ENCODE measurements at regions not wholly inside any gene's neighbourhood (a gene's known extent, or its start where the extent isn't known, plus 50 kb on each side); places are given as distances from the start of the nearest gene placed in this dataset.

DNA sequence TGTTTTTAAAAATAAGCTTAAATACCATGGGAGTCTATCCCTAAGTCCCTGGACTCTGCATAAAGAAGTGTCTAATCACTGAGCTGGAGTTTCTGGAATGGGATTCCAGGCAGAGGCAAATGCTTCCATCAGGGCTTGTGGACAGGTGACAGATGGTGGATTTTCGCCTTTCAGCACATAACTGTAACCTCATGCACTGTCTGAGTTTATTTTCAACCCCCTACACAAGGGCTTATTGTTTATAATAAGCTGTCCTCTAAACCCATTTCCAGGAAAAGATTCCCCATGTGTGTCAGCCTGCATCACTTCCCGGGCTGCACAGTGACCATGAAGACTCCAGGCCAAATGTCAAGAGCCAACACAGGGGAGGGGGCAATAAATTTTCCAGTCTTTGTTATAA, 264.0 kb downstream of the PIK3R1 start:
- intact Hi-C loops (cut with micrococcal nuclease; ENCODE audit: unreplicated experiment) = no loop called here
- Histone ChIP-seq H3K36me3 (ENCODE audit: insufficient read depth, low read length, poor library complexity, severe bottlenecking) (no peaks in the 10 kb centered on the region), H3K4me1 (ENCODE audit: insufficient read depth, low read length, poor library complexity, severe bottlenecking) (no peaks in the 10 kb centered on the region), H3K27ac (ENCODE audit: low read depth, low read length, poor library complexity, severe bottlenecking) (no peak overlapping the region), H3K27me3 (replicated peaks; ENCODE audit: insufficient read depth, low read depth, low read length, poor library complexity) (no peaks in the 10 kb centered on the region), H3K4me3 (ENCODE audit: low read depth, low read length, poor library complexity, severe bottlenecking) (no peak overlapping the region), H3K9me3 (ENCODE audit: low read depth, low read length, poor library complexity, severe bottlenecking) (no peaks in the 10 kb centered on the region)
- BruUV-seq (replicated peaks) = no TSS peak
- ChIA-PET POLR2A (ENCODE audit: low non-redundant PET) (no interaction called here), CTCF (no interaction called here)
- TF ChIP-seq EZH2 (IDR thresholded peaks at IDR 0.05; ENCODE audit: borderline replicate concordance, low read depth, low read length, poor library complexity, severe bottlenecking) (no peak), CTCF (conservative IDR thresholded peaks at IDR 0.05; ENCODE audit: low read depth, low read length) (no peak)
- DNase-seq (ENCODE audit: low spot score) = no peak

DNA sequence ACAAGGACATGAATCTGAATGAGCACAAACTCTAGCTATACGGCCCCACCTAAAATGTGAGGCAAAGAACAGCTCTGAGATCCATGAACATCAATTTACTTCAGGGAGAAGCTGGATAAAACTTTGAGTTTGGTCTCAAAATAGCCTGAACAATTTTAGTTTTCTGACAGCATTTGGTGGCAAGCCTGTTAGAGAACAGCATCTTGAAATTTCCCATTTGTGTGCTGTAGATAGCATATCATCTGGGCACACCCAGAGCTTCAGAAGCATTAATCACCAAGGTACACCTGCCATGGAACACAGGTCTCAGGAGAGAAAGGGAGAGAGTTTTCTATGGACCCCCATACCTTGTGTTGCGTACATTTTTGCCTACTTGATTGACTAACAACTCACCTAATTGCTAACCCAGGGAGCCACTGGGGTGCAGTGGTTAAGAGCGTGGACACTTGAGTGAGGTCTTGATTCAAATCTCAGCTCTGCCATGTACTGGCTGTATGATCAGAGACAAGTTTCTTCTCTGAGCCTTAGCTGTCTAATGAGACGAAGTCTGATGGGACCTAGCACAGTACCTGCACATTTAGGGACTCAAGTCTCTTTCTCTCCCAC, 264.9 kb downstream of the PIK3R1 start:
- POLR2A ChIA-PET (ENCODE audit: low non-redundant PET) = no interaction called here
- H3K27me3 ChIP-seq (replicated peaks; ENCODE audit: insufficient read depth, low read depth, low read length, poor library complexity) = no peaks in the 10 kb centered on the region
- intact Hi-C loops (cut with micrococcal nuclease; ENCODE audit: unreplicated experiment) = no loop called here
- H3K36me3 ChIP-seq (ENCODE audit: insufficient read depth, low read length, poor library complexity, severe bottlenecking) = no peaks in the 10 kb centered on the region
- TF ChIP-seq EZH2 (IDR thresholded peaks at IDR 0.05; ENCODE audit: borderline replicate concordance, low read depth, low read length, poor library complexity, severe bottlenecking) = no peak
- TF ChIP-seq CTCF (conservative IDR thresholded peaks at IDR 0.05; ENCODE audit: low read depth, low read length) = no peak
- no peaks in the 10 kb centered on the region for H3K4me1 ChIP-seq (ENCODE audit: insufficient read depth, low read length, poor library complexity, severe bottlenecking)
- CTCF ChIA-PET = no interaction called here
- no peak overlapping the region for H3K27ac ChIP-seq (ENCODE audit: low read depth, low read length, poor library complexity, severe bottlenecking)
- DNase-seq (ENCODE audit: low spot score) = no peak
- H3K4me3 ChIP-seq (ENCODE audit: low read depth, low read length, poor library complexity, severe bottlenecking) = no peak overlapping the region
- no TSS peak for BruUV-seq (replicated peaks)
- no peaks in the 10 kb centered on the region for H3K9me3 ChIP-seq (ENCODE audit: low read depth, low read length, poor library complexity, severe bottlenecking)

- Histone ChIP-seq H3K4me3 (ENCODE audit: low read depth, low read length, poor library complexity, severe bottlenecking) (no peak overlapping the region), H3K27ac (ENCODE audit: low read depth, low read length, poor library complexity, severe bottlenecking) (no peak overlapping the region), H3K9me3 (ENCODE audit: low read depth, low read length, poor library complexity, severe bottlenecking) (peaks cover 2% of the 10 kb centered on the region), H3K4me1 (ENCODE audit: insufficient read depth, low read length, poor library complexity, severe bottlenecking) (no peaks in the 10 kb centered on the region), H3K27me3 (replicated peaks; ENCODE audit: insufficient read depth, low read depth, low read length, poor library complexity) (no peaks in the 10 kb centered on the region), H3K36me3 (ENCODE audit: insufficient read depth, low read length, poor library complexity, severe bottlenecking) (no peaks in the 10 kb centered on the region)
- ChIA-PET POLR2A (ENCODE audit: low non-redundant PET) (no interaction called here), CTCF (no interaction called here)
- intact Hi-C loops (cut with micrococcal nuclease; ENCODE audit: unreplicated experiment) = no loop called here
- TF ChIP-seq EZH2 (IDR thresholded peaks at IDR 0.05; ENCODE audit: borderline replicate concordance, low read depth, low read length, poor library complexity, severe bottlenecking) = no peak
- TF ChIP-seq CTCF (conservative IDR thresholded peaks at IDR 0.05; ENCODE audit: low read depth, low read length) = no peak
- BruUV-seq (replicated peaks) = no TSS peak
- no peak for DNase-seq (ENCODE audit: low spot score)
Observed at GRCh38 chr5:68482199-68482598, 266.6 kb downstream of the PIK3R1 start.

Measured in A673 (cell line).